CD14-positive monocyte (primary cell): ENCODE measurements at regions not wholly inside any gene's neighbourhood (a gene's known extent, or its start where the extent isn't known, plus 50 kb on each side); places are given as distances from the start of the nearest gene placed in this dataset.
"Not testable (repeated sequence)": the region's sequence is repeated elsewhere in the genome, so short reads cannot be mapped to it uniquely, and the experiment has no call there.

Source experiments
- DNase-seq, 3 donors: peaks; one replicate each; pipeline ENCODE4 v3.0.0-alpha.2; 2011 to 2022
- H2AFZ ChIP-seq: 2 replicates; pipeline ENCODE4 v1.6.0; 2012; ENCODE audit warnings: mild to moderate bottlenecking, low read depth, low read length, inconsistent platforms; ENCODE audit not compliant: insufficient read depth, poor library complexity, severe bottlenecking
- H3K27ac ChIP-seq, 2 donors: 1 replicate in 1 of 2; 2 replicates in 1 of 2; pipeline ENCODE4 v1.5.1; 2012 to 2013; ENCODE audit warnings: low read length in 2 of 2, control low read depth in 1 of 2, inconsistent platforms in 1 of 2, low read depth in 1 of 2, mild to moderate bottlenecking in 1 of 2
- H3K27me3 ChIP-seq, 2 donors: one replicate each; pipeline versions ENCODE4 v1.6.0 to v1.6.1; 2011 to 2013; ENCODE audit warnings: low read length in 2 of 2; ENCODE audit not compliant: control insufficient read depth in 2 of 2, insufficient read depth in 2 of 2
- H3K36me3 ChIP-seq, 2 donors: replicated peaks in 1 of 2; 1 replicate in 1 of 2; 2 replicates in 1 of 2; pipeline versions ENCODE4 v1.5.1 to v1.6.1; 2012 to 2013; ENCODE audit warnings: low read length in 2 of 2, control low read depth in 1 of 2, inconsistent platforms in 1 of 2, mild to moderate bottlenecking in 1 of 2; ENCODE audit not compliant: insufficient read depth in 2 of 2, control insufficient read depth in 1 of 2
- H3K4me1 ChIP-seq, 2 donors: 1 replicate in 1 of 2; 2 replicates in 1 of 2; pipeline versions ENCODE4 v1.5.1 to v1.6.1; 2012 to 2013; ENCODE audit warnings: low read length in 2 of 2, control low read depth in 1 of 2, inconsistent platforms in 1 of 2, mild to moderate bottlenecking in 1 of 2, moderate library complexity in 1 of 2; ENCODE audit not compliant: insufficient read depth in 2 of 2, control insufficient read depth in 1 of 2
- H3K4me2 ChIP-seq: replicated peaks from 2 replicates; pipeline ENCODE3; 2012; ENCODE audit warnings: low read length, moderate library complexity, mild to moderate bottlenecking; ENCODE audit not compliant: poor library complexity, severe bottlenecking; ENCODE audit errors: extremely low read depth
- H3K4me3 ChIP-seq, 3 experiments: fragments of 200-600 bp in 1 of 3; sonication (generic) in 1 of 3; replicated peaks in 1 of 3; 1 replicate in 2 of 3; 2 replicates in 1 of 3; pipeline ENCODE4 v1.5.1; 2011 to 2013; ENCODE audit warnings: low read length in 3 of 3, mild to moderate bottlenecking in 3 of 3, control low read depth in 2 of 3, low read depth in 2 of 3, inconsistent platforms in 1 of 3, moderate library complexity in 1 of 3
- H3K79me2 ChIP-seq: 2 replicates; pipeline ENCODE4 v1.6.0; 2012; ENCODE audit warnings: mild to moderate bottlenecking, control low read depth, inconsistent platforms, low read length, moderate library complexity; ENCODE audit not compliant: insufficient read depth
- H3K9ac ChIP-seq: 2 replicates; pipeline ENCODE4 v1.6.0; 2017; ENCODE audit warnings: low read length, mild to moderate bottlenecking; ENCODE audit not compliant: insufficient read depth, poor library complexity, severe bottlenecking
- H3K9me3 ChIP-seq, 2 donors: replicated peaks in 1 of 2; 1 replicate in 1 of 2; 2 replicates in 1 of 2; pipeline versions ENCODE4 v1.5.1 to v1.6.1; 2012 to 2013; ENCODE audit warnings: low read length in 2 of 2, control low read depth in 1 of 2; ENCODE audit not compliant: control insufficient read depth in 1 of 2, insufficient read depth in 1 of 2
- H4K20me1 ChIP-seq: 2 replicates; pipeline ENCODE4 v1.6.0; 2012; ENCODE audit warnings: mild to moderate bottlenecking, low read length, control low read depth, moderate library complexity; ENCODE audit not compliant: insufficient read depth
- H3K27ac Mint-ChIP-seq, 7 donors: one replicate each; pipeline ENCODE4 v1.8.0; 2020; ENCODE audit warnings: mild to moderate bottlenecking in 7 of 7, mixed read lengths in 7 of 7, moderate library complexity in 6 of 7, inconsistent platforms in 2 of 7
- H3K27me3 Mint-ChIP-seq, 3 donors: one replicate each; pipeline ENCODE4 v1.8.0; 2021 to 2022; ENCODE audit warnings: low read depth in 3 of 3, mild to moderate bottlenecking in 3 of 3, mixed read lengths in 3 of 3, moderate library complexity in 3 of 3, inconsistent platforms in 1 of 3
- H3K36me3 Mint-ChIP-seq, 2 donors: one replicate each; pipeline ENCODE4 v1.8.0; 2020; ENCODE audit warnings: mixed read lengths in 2 of 2, inconsistent platforms in 1 of 2, mild to moderate bottlenecking in 1 of 2
- H3K4me1 Mint-ChIP-seq: one replicate; pipeline ENCODE4 v1.8.0; 2020; ENCODE audit warnings: mild to moderate bottlenecking, mixed read lengths
- H3K4me3 Mint-ChIP-seq, 2 donors: one replicate each; pipeline ENCODE4 v1.8.0; 2020; ENCODE audit warnings: mild to moderate bottlenecking in 2 of 2, mixed read lengths in 2 of 2, moderate library complexity in 1 of 2
- H3K9me3 Mint-ChIP-seq, 7 donors: one replicate each; pipeline ENCODE4 v1.8.0; 2020 to 2022; ENCODE audit warnings: mixed read lengths in 7 of 7, mild to moderate bottlenecking in 6 of 7, moderate library complexity in 6 of 7, inconsistent platforms in 2 of 7
- CTCF ChIP-seq: fragments of 200-600 bp; IDR thresholded peaks from one replicate; pipeline ENCODE4 v1.8.0; 2022; ENCODE audit warnings: antibody characterized with exemption, mild to moderate bottlenecking
- WGBS: methylation state at CpG from one replicate; pipeline ENCODE4 v1.1.5; 2013; ENCODE audit warnings: missing lambda C conversion rate; ENCODE audit not compliant: insufficient coverage; 5-methylcytosine and 5-hydroxymethylcytosine counted together
- intact Hi-C, 2 donors: fragments of 100-400 bp; cut with micrococcal nuclease; formaldehyde crosslinking; loops; one replicate each; pipeline versions ENCODE4 v1.15.0 to v1.15.1; 2023

GRCh38 chr10:52599551-52600200 lies 172.9 kb downstream of the MBL2 start:
- Mint-ChIP-seq H3K27me3 (no peaks in the 10 kb centered on the region), H3K27ac (no peak overlapping the region), H3K9me3 (peaks cover 0 to 5% (median 2%) of the 10 kb centered on the region in 7 donors), H3K4me3 (no peak overlapping the region), H3K36me3 (no peaks in the 10 kb centered on the region), H3K4me1 (peaks cover 3% of the 10 kb centered on the region)
- intact Hi-C loops, result no loop called here
- Histone ChIP-seq H3K4me3 (no peak overlapping the region), H3K27me3 (no peaks in the 10 kb centered on the region), H3K4me2 (no peak overlapping the region), H3K27ac (no peak overlapping the region), H3K4me1 (no peaks in the 10 kb centered on the region), H3K9ac (no peak overlapping the region), H3K36me3 (no peaks in the 10 kb centered on the region), H2AFZ (no peak overlapping the region), H3K79me2 (no peaks in the 10 kb centered on the region), H4K20me1 (no peaks in the 10 kb centered on the region), H3K9me3 (no peaks in the 10 kb centered on the region)
- DNase-seq, result no peak
- no peak for TF ChIP-seq CTCF
- 80% methylated on average over 1 of the region's 5 CpGs for WGBS

- H3K4me3 ChIP-seq, H4K20me1 ChIP-seq, H3K27ac ChIP-seq, H3K4me1 ChIP-seq, H3K27me3 ChIP-seq, H2AFZ ChIP-seq, H3K4me1 Mint-ChIP-seq, H3K9ac ChIP-seq, H3K9me3 Mint-ChIP-seq, H3K27me3 Mint-ChIP-seq, H3K4me3 Mint-ChIP-seq, intact Hi-C loops, H3K4me2 ChIP-seq, H3K79me2 ChIP-seq, DNase-seq, H3K9me3 ChIP-seq, H3K36me3 Mint-ChIP-seq, H3K27ac Mint-ChIP-seq, H3K36me3 ChIP-seq: not testable (repeated sequence)
Observed at GRCh38 chr10:52604131-52604530, 168.5 kb downstream of the MBL2 start.
